Mesenchymal stem cell (in vitro differentiated cells and primary cell): ENCODE measurements at regions not wholly inside any gene's neighbourhood (a gene's known extent, or its start where the extent isn't known, plus 50 kb on each side); places are given as distances from the start of the nearest gene placed in this dataset.

Source experiments
- DNase-seq: peaks from one replicate; pipeline ENCODE4 v3.0.0-alpha.2; 2013
- H2AFZ ChIP-seq: one replicate; pipeline ENCODE4 v1.6.1; 2013; ENCODE audit warnings: low read depth, mild to moderate bottlenecking, control low read depth, inconsistent platforms, low read length, moderate library complexity
- H2AK5ac ChIP-seq: 2 replicates; pipeline ENCODE4 v1.6.1; 2013; ENCODE audit warnings: low read length, moderate library complexity, mild to moderate bottlenecking, inconsistent platforms; ENCODE audit not compliant: severe bottlenecking
- H2BK120ac ChIP-seq: one replicate; pipeline ENCODE4 v1.6.1; 2013; ENCODE audit warnings: low read depth, mild to moderate bottlenecking, inconsistent platforms, low read length, moderate library complexity
- H2BK12ac ChIP-seq, 2 experiments: one replicate each; pipeline ENCODE4 v1.6.1; 2013; ENCODE audit warnings: inconsistent platforms in 2 of 2, low read length in 2 of 2, mild to moderate bottlenecking in 2 of 2, moderate library complexity in 2 of 2, control low read depth in 1 of 2
- H2BK15ac ChIP-seq: one replicate; pipeline ENCODE4 v1.6.1; 2013; ENCODE audit warnings: mild to moderate bottlenecking, low read depth, inconsistent platforms; ENCODE audit not compliant: poor library complexity, severe bottlenecking
- H2BK5ac ChIP-seq: 2 replicates; pipeline ENCODE4 v1.6.1; 2013; ENCODE audit warnings: low read depth, mild to moderate bottlenecking, low read length, control low read depth, inconsistent platforms; ENCODE audit not compliant: poor library complexity, severe bottlenecking
- H3K14ac ChIP-seq, 2 experiments: one replicate each; pipeline ENCODE4 v1.6.1; 2013; ENCODE audit warnings: inconsistent platforms in 2 of 2, low read length in 2 of 2, control low read depth in 1 of 2, mild to moderate bottlenecking in 1 of 2, moderate library complexity in 1 of 2
- H3K18ac ChIP-seq, 2 experiments: one replicate each; pipeline ENCODE4 v1.6.1; 2013; ENCODE audit warnings: inconsistent platforms in 2 of 2, low read length in 2 of 2, control low read depth in 1 of 2, low read depth in 1 of 2, mild to moderate bottlenecking in 1 of 2
- H3K23ac ChIP-seq, 2 experiments: one replicate each; pipeline ENCODE4 v1.6.1; 2013; ENCODE audit warnings: inconsistent platforms in 2 of 2, low read length in 2 of 2, mild to moderate bottlenecking in 2 of 2, moderate library complexity in 2 of 2, control low read depth in 1 of 2
- H3K27ac ChIP-seq: 2 replicates; pipeline ENCODE4 v1.5.1; 2013; ENCODE audit warnings: mild to moderate bottlenecking, moderate library complexity, low read length, control low read depth, inconsistent platforms; ENCODE audit not compliant: poor library complexity, severe bottlenecking
- H3K27me3 ChIP-seq, 2 experiments: 2 replicates each; pipeline versions ENCODE4 v1.6.1 to v1.7.0; 2013; ENCODE audit warnings: low read length in 2 of 2, mild to moderate bottlenecking in 2 of 2, moderate library complexity in 2 of 2, control low read depth in 1 of 2, inconsistent platforms in 1 of 2; ENCODE audit not compliant: control insufficient read depth in 1 of 2, insufficient read depth in 1 of 2
- H3K36me3 ChIP-seq, 2 experiments: 2 replicates each; pipeline versions ENCODE4 v1.6.1 to v1.7.0; 2013; ENCODE audit warnings: low read length in 2 of 2, control low read depth in 1 of 2, inconsistent platforms in 1 of 2, low read depth in 1 of 2, mild to moderate bottlenecking in 1 of 2; ENCODE audit not compliant: insufficient read depth in 2 of 2, control insufficient read depth in 1 of 2
- H3K4ac ChIP-seq, 2 experiments: one replicate each; pipeline ENCODE4 v1.6.1; 2013; ENCODE audit warnings: inconsistent platforms in 2 of 2, low read length in 2 of 2, mild to moderate bottlenecking in 2 of 2, moderate library complexity in 2 of 2, control low read depth in 1 of 2, low read depth in 1 of 2
- H3K4me1 ChIP-seq: 2 replicates; pipeline ENCODE4 v1.6.1; 2013; ENCODE audit warnings: low read depth, low read length, control low read depth; ENCODE audit not compliant: control insufficient read depth, insufficient read depth
- H3K4me2 ChIP-seq: 2 replicates; pipeline ENCODE4 v1.6.1; 2013; ENCODE audit warnings: low read length, mild to moderate bottlenecking, inconsistent platforms; ENCODE audit not compliant: poor library complexity, severe bottlenecking
- H3K4me3 ChIP-seq, 2 experiments: 2 replicates each; pipeline versions ENCODE4 v1.5.1 to v1.7.0; 2013; ENCODE audit warnings: low read length in 2 of 2, mild to moderate bottlenecking in 2 of 2, control low read depth in 1 of 2, low read depth in 1 of 2; ENCODE audit not compliant: insufficient read depth in 1 of 2
- H3K79me1 ChIP-seq: replicated peaks from 2 replicates; pipeline ENCODE4 v1.6.1; 2013; ENCODE audit warnings: mild to moderate bottlenecking, control low read depth, low read length, inconsistent platforms; ENCODE audit not compliant: poor library complexity, severe bottlenecking
- H3K9ac ChIP-seq: 2 replicates; pipeline ENCODE4 v1.7.0; 2013; ENCODE audit warnings: mild to moderate bottlenecking, low read length, moderate library complexity
- H3K9me3 ChIP-seq: 2 replicates; pipeline ENCODE4 v1.7.0; 2013; ENCODE audit warnings: mild to moderate bottlenecking, low read length; ENCODE audit not compliant: control insufficient read depth
- H4K8ac ChIP-seq: one replicate; pipeline ENCODE4 v1.6.1; 2013; ENCODE audit warnings: inconsistent platforms, mild to moderate bottlenecking, low read length, moderate library complexity
- H4K91ac ChIP-seq: one replicate; pipeline ENCODE4 v1.6.1; 2013; ENCODE audit warnings: mild to moderate bottlenecking, low read length, inconsistent platforms
- WGBS: methylation state at CpG from one replicate; pipeline ENCODE4 v1.1.7; 2013; ENCODE audit warnings: mixed read lengths; 5-methylcytosine and 5-hydroxymethylcytosine counted together

GRCh38 chr4:153906231-153906630 is 117.3 kb upstream of the SFRP2 start:
- Histone ChIP-seq H3K4me3 (no peak overlapping the region), H2BK12ac (no peak overlapping the region), H2BK5ac (no peak overlapping the region)

GRCh38 chr4:153905231-153905630 is 116.3 kb upstream of the SFRP2 start:
- H3K23ac ChIP-seq, result no peak overlapping the region
- H3K4me1 ChIP-seq, result no peaks in the 10 kb centered on the region
- no peaks in the 10 kb centered on the region for H3K36me3 ChIP-seq
- H3K4ac ChIP-seq, result peak overlapping the region in 1 of 2 experiments; percentile 58
- peak overlapping the region in 1 of 2 experiments; percentile 29 for H3K18ac ChIP-seq
- H2BK5ac ChIP-seq, result no peak overlapping the region
- peaks cover 0 to 5% of the 10 kb centered on the region in 2 experiments for H3K27me3 ChIP-seq
- no peak overlapping the region for H3K9ac ChIP-seq
- peak overlapping the region in 1 of 2 experiments; percentile 47 for H3K14ac ChIP-seq
- no peak for DNase-seq
- H2AK5ac ChIP-seq, result no peak overlapping the region
- no peak overlapping the region for H4K8ac ChIP-seq
- H2BK12ac ChIP-seq, result no peak overlapping the region
- H2BK15ac ChIP-seq, result no peak overlapping the region
- no peak overlapping the region for H2BK120ac ChIP-seq
- H3K4me3 ChIP-seq, result no peak overlapping the region
- no peaks in the 10 kb centered on the region for H3K9me3 ChIP-seq
- WGBS, result 96% methylated on average over 4 of the region's 7 CpGs
- no peak overlapping the region for H3K4me2 ChIP-seq
- H3K79me1 ChIP-seq, result no peaks in the 10 kb centered on the region
- no peak overlapping the region for H2AFZ ChIP-seq
- H3K27ac ChIP-seq, result no peak overlapping the region
- H4K91ac ChIP-seq, result no peak overlapping the region

More at GRCh38 chr4:153906231-153906630, 117.3 kb upstream of the SFRP2 start:
- H3K79me1 ChIP-seq, result no peaks in the 10 kb centered on the region
- no peak overlapping the region for H2AFZ ChIP-seq
- H4K8ac ChIP-seq, result no peak overlapping the region
- H3K4me1 ChIP-seq, result no peaks in the 10 kb centered on the region
- no peaks in the 10 kb centered on the region for H3K9me3 ChIP-seq
- no peak overlapping the region for H2AK5ac ChIP-seq
- H3K4me2 ChIP-seq, result no peak overlapping the region
- no peak overlapping the region for H3K18ac ChIP-seq
- H3K36me3 ChIP-seq, result no peaks in the 10 kb centered on the region
- no peak overlapping the region for H3K9ac ChIP-seq
- H3K23ac ChIP-seq, result no peak overlapping the region
- H3K27ac ChIP-seq, result no peak overlapping the region
- no peak for DNase-seq
- H3K4ac ChIP-seq, result no peak overlapping the region
- peak overlapping the region in 1 of 2 experiments; percentile 39 for H3K14ac ChIP-seq
- H2BK120ac ChIP-seq, result no peak overlapping the region
- no peaks in the 10 kb centered on the region for H3K27me3 ChIP-seq
- H2BK15ac ChIP-seq, result no peak overlapping the region
- no peak overlapping the region for H4K91ac ChIP-seq

GRCh38 chr4:153904011-153904410 is 115.1 kb upstream of the SFRP2 start:
- Histone ChIP-seq H4K8ac (no peak overlapping the region), H3K9me3 (no peaks in the 10 kb centered on the region), H3K4ac (no peak overlapping the region), H2AK5ac (no peak overlapping the region), H4K91ac (no peak overlapping the region), H2BK5ac (no peak overlapping the region), H3K4me3 (no peak overlapping the region), H2BK15ac (no peak overlapping the region), H3K4me2 (no peak overlapping the region), H2BK120ac (no peak overlapping the region), H3K14ac (no peak overlapping the region), H2AFZ (no peak overlapping the region), H2BK12ac (no peak overlapping the region), H3K79me1 (no peaks in the 10 kb centered on the region), H3K18ac (no peak overlapping the region), H3K4me1 (no peaks in the 10 kb centered on the region), H3K9ac (no peak overlapping the region), H3K23ac (no peak overlapping the region), H3K36me3 (no peaks in the 10 kb centered on the region), H3K27ac (no peak overlapping the region), H3K27me3 (peaks cover 0 to 7% of the 10 kb centered on the region in 2 experiments)
- 78% methylated on average over 2 of the region's 5 CpGs for WGBS
- no peak for DNase-seq

- Histone ChIP-seq H3K14ac (no peak overlapping the region), H2AFZ (no peak overlapping the region), H2BK120ac (no peak overlapping the region), H3K27ac (no peak overlapping the region), H3K79me1 (no peaks in the 10 kb centered on the region), H3K23ac (no peak overlapping the region), H3K9ac (no peak overlapping the region), H4K91ac (peak overlapping the region; percentile 25), H2AK5ac (no peak overlapping the region), H3K4me2 (no peak overlapping the region), H3K18ac (no peak overlapping the region), H2BK12ac (no peak overlapping the region), H4K8ac (no peak overlapping the region), H2BK15ac (no peak overlapping the region), H3K4me1 (no peaks in the 10 kb centered on the region), H3K36me3 (no peaks in the 10 kb centered on the region), H3K9me3 (no peaks in the 10 kb centered on the region), H3K4ac (no peak overlapping the region), H2BK5ac (no peak overlapping the region), H3K27me3 (peaks cover 0 to 7% of the 10 kb centered on the region in 2 experiments), H3K4me3 (no peak overlapping the region)
- 86% methylated on average over 2 of the region's 2 CpGs for WGBS
- DNase-seq, result no peak
Observed at GRCh38 chr4:153901220-153901619, 112.3 kb upstream of the SFRP2 start.
